Vagina (tissue), 2 donors: ENCODE measurements at regions not wholly inside any gene's neighbourhood (a gene's known extent, or its start where the extent isn't known, plus 50 kb on each side); places are given as distances from the start of the nearest gene placed in this dataset.

ENCODE experiments used
- DNase-seq, 2 donors: peaks; one replicate each; pipeline ENCODE4 v3.0.0-alpha.2; 2017; ENCODE audit errors: extremely low spot score in 2 of 2
- H3K27ac ChIP-seq: fragments of 200-600 bp; sonication (generic); one replicate; pipeline ENCODE4 v1.5.1; 2019
- H3K27me3 ChIP-seq: fragments of 200-600 bp; sonication (generic); one replicate; pipeline ENCODE4 v1.5.1; 2019
- H3K36me3 ChIP-seq, 2 donors: fragments of 200-600 bp; sonication (generic); one replicate each; pipeline ENCODE4 v1.5.1; 2017 to 2019
- H3K4me1 ChIP-seq: fragments of 200-600 bp; sonication (generic); one replicate; pipeline ENCODE4 v1.5.1; 2019
- H3K4me3 ChIP-seq, 2 donors: fragments of 200-600 bp; sonication (generic); 1 replicate in 1 of 2; 2 replicates in 1 of 2; pipeline ENCODE4 v1.5.1; 2016 to 2019
- H3K9me3 ChIP-seq: fragments of 200-600 bp; sonication (generic); one replicate; pipeline ENCODE4 v1.5.1; 2019
- POLR2A ChIP-seq, 2 donors: fragments of 450-650 bp; IDR thresholded peaks; one replicate each; pipeline ENCODE4 v1.6.1; 2017; ENCODE audit warnings: antibody characterized with exemption in 2 of 2, mild to moderate bottlenecking in 2 of 2, moderate library complexity in 2 of 2
- POLR2AphosphoS5 ChIP-seq, 2 donors: sonication (generic); formaldehyde crosslinking; IDR thresholded peaks; one replicate each; pipeline ENCODE4 v1.9.0; 2017; ENCODE audit warnings: antibody characterized with exemption in 2 of 2, mild to moderate bottlenecking in 2 of 2, low read depth in 1 of 2; ENCODE audit not compliant: insufficient read depth in 1 of 2
- intact Hi-C: fragments of 100-400 bp; cut with DNase I; formaldehyde crosslinking; loops from one replicate; pipeline ENCODE4 v1.15.1; 2023
- TF ChIP-seq, protein P1 (sequence below), 3 experiments: fragments of 450-650 bp in 2 of 3; fragments of 200-600 bp in 1 of 3; sonication (generic) in 1 of 3; IDR thresholded peaks; one replicate each; pipeline ENCODE4 v1.5.1; 2017 to 2019; ENCODE audit warnings: antibody characterized with exemption in 3 of 3, mild to moderate bottlenecking in 2 of 3, moderate library complexity in 2 of 3

- Histone ChIP-seq H3K27ac (peak overlapping the region; percentile 73), H3K36me3 (no peaks in the 10 kb centered on the region), H3K4me1 (peaks cover 11% of the 10 kb centered on the region), H3K27me3 (no peaks in the 10 kb centered on the region), H3K9me3 (no peaks in the 10 kb centered on the region), H3K4me3 (no peak overlapping the region)
- DNase-seq: peak in 1 of 2 donors; percentile 64
- TF ChIP-seq POLR2A (IDR thresholded peaks at IDR 0.05) (no peak), POLR2AphosphoS5 (IDR thresholded peaks at IDR 0.05; ENCODE audit: insufficient read depth in 1 of 2, low read depth in 1 of 2) (no peak)
- TF ChIP-seq, protein P1, sequence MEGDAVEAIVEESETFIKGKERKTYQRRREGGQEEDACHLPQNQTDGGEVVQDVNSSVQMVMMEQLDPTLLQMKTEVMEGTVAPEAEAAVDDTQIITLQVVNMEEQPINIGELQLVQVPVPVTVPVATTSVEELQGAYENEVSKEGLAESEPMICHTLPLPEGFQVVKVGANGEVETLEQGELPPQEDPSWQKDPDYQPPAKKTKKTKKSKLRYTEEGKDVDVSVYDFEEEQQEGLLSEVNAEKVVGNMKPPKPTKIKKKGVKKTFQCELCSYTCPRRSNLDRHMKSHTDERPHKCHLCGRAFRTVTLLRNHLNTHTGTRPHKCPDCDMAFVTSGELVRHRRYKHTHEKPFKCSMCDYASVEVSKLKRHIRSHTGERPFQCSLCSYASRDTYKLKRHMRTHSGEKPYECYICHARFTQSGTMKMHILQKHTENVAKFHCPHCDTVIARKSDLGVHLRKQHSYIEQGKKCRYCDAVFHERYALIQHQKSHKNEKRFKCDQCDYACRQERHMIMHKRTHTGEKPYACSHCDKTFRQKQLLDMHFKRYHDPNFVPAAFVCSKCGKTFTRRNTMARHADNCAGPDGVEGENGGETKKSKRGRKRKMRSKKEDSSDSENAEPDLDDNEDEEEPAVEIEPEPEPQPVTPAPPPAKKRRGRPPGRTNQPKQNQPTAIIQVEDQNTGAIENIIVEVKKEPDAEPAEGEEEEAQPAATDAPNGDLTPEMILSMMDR (IDR thresholded peaks at IDR 0.05): no peak
- intact Hi-C loops: no loop called here
Measured at GRCh38 chr1:228870041-228870713, 134.9 kb downstream of the RHOU start.

DNA sequence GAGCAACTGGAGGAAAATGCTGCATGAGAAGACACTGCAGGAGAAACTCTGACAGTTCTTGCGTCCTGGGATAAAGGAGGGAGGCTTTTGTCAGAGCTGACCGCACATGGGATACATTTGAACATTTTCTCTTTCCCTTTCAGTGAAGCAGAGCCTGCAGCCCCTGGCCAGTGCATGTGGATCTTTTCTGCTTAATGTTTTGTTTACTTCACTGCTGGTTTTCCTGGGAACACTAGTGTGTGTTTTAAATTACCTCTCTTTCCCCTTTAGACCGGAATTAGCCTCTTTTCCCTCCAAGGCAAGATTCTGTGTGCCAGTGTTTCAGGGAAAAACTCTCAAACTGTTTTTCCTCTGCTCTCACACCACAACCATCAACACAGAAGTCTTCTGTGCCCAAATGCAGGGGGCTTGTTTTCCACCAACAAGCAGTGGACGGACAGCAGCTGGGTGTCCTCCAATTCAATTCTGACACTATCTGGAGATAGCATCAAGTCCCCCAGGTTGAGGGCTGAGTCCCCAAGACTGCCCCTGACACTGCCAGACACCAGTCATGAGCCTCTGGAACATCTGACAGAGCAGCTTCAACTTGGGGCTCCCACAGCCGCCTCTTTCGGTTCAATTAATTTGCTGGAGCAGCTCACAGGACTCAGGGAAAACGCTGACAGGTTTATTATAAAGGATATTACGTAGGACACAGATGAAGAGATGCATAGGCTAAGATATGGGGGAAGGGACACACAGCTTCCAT, 136.2 kb downstream of the RHOU start:
- DNase-seq: peak in 1 of 2 donors; percentile 80
- Histone ChIP-seq H3K9me3 (no peaks in the 10 kb centered on the region), H3K4me3 (no peak overlapping the region), H3K36me3 (no peaks in the 10 kb centered on the region), H3K27me3 (no peaks in the 10 kb centered on the region), H3K27ac (peak overlapping the region; percentile 73), H3K4me1 (peaks cover 11% of the 10 kb centered on the region)
- TF ChIP-seq POLR2A (IDR thresholded peaks at IDR 0.05): no peak
- TF ChIP-seq, protein P1 (IDR thresholded peaks at IDR 0.05): no peak
- intact Hi-C loops: no loop called here

DNA sequence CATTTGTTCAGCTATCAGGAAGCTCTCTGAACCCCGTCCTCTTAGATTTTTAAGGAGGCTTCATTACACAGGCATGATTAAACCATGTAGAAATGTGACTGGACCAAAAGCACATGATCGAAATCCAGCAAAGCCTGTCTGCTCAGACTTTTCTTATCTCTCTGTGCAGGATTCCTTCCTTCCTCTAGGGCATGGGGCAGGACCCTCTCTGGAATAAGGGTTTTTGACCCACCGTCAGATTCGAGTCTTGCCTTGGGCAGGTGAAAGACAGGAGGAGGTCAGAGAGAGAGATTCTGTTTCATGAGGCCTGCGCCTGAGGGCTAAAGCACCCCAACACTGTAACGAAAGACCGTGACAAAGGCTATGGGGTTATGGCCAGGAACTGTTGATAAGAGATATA, 136.8 kb downstream of the RHOU start:
- no peaks in the 10 kb centered on the region for H3K9me3 ChIP-seq
- intact Hi-C loops: no loop called here
- peak overlapping the region; percentile 73 for H3K27ac ChIP-seq
- DNase-seq: peak in 1 of 2 donors; percentile 58
- TF ChIP-seq, protein P1 (IDR thresholded peaks at IDR 0.05): no peak
- TF ChIP-seq POLR2A (IDR thresholded peaks at IDR 0.05): no peak
- TF ChIP-seq POLR2AphosphoS5 (IDR thresholded peaks at IDR 0.05; ENCODE audit: insufficient read depth in 1 of 2, low read depth in 1 of 2): no peak
- H3K4me3 ChIP-seq: no peak overlapping the region
- H3K4me1 ChIP-seq: peaks cover 11% of the 10 kb centered on the region
- no peaks in the 10 kb centered on the region for H3K27me3 ChIP-seq
- H3K36me3 ChIP-seq: no peaks in the 10 kb centered on the region

GRCh38 chr1:228873709-228874108, 138.4 kb downstream of the RHOU start:
- Histone ChIP-seq H3K27ac (no peak overlapping the region), H3K4me1 (peaks cover 11% of the 10 kb centered on the region), H3K36me3 (no peaks in the 10 kb centered on the region), H3K9me3 (no peaks in the 10 kb centered on the region), H3K4me3 (no peak overlapping the region), H3K27me3 (no peaks in the 10 kb centered on the region)
- peak in 1 of 2 donors; percentile 27 for DNase-seq
- no peak for TF ChIP-seq POLR2A (IDR thresholded peaks at IDR 0.05)
- TF ChIP-seq, protein P1 (IDR thresholded peaks at IDR 0.05): no peak
- TF ChIP-seq POLR2AphosphoS5 (IDR thresholded peaks at IDR 0.05; ENCODE audit: insufficient read depth in 1 of 2, low read depth in 1 of 2): no peak
- intact Hi-C loops: no loop called here

DNA sequence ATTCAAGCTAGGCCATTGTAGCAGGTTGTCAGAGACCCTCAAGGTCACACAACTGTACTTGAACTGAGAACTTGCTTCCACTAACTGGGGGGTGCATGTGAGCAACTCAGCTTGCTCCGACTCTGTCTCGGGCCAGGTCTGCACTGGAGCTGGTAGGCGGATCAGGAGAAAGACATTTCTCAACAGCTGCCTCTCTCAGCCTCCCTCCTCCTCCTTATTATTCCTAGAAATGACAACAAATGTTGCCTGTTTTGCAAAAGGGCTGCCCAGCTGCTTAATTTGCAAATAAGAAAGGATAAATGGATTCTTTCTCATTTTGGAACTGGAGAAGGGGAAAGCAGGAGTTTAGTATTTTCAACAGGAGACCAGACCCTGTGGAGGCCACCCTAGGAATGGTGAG, 140.5 kb downstream of the RHOU start:
- no peak overlapping the region for H3K4me3 ChIP-seq
- peaks cover 10% of the 10 kb centered on the region for H3K4me1 ChIP-seq
- H3K9me3 ChIP-seq: no peaks in the 10 kb centered on the region
- H3K27me3 ChIP-seq: no peaks in the 10 kb centered on the region
- H3K36me3 ChIP-seq: no peaks in the 10 kb centered on the region
- no peak overlapping the region for H3K27ac ChIP-seq
- TF ChIP-seq POLR2A (IDR thresholded peaks at IDR 0.05): no peak
- TF ChIP-seq, protein P1 (IDR thresholded peaks at IDR 0.05): no peak
- no peak for TF ChIP-seq POLR2AphosphoS5 (IDR thresholded peaks at IDR 0.05; ENCODE audit: insufficient read depth in 1 of 2, low read depth in 1 of 2)
- peak in 1 of 2 donors; percentile 77 for DNase-seq
- intact Hi-C loops: no loop called here
